H9 (cell line): ENCODE measurements at regions not wholly inside any gene's neighbourhood (a gene's known extent, or its start where the extent isn't known, plus 50 kb on each side); places are given as distances from the start of the nearest gene placed in this dataset.

Source experiments
- DNase-seq: peaks from one replicate; pipeline ENCODE4 v3.0.0-alpha.2; 2017
- H2AFZ ChIP-seq: one replicate; pipeline ENCODE4 v1.6.1; 2013; ENCODE audit warnings: mild to moderate bottlenecking, low read length, control low read depth, moderate library complexity
- H2AK5ac ChIP-seq: 2 replicates; pipeline ENCODE4 v1.6.1; 2013; ENCODE audit warnings: low read length, control low read depth, mixed read lengths; ENCODE audit not compliant: insufficient read length
- H2BK120ac ChIP-seq: one replicate; pipeline ENCODE4 v1.6.1; 2013; ENCODE audit warnings: low read depth, mild to moderate bottlenecking, low read length, control low read depth, inconsistent platforms; ENCODE audit not compliant: poor library complexity, severe bottlenecking
- H2BK12ac ChIP-seq: 2 replicates; pipeline ENCODE4 v1.6.1; 2013; ENCODE audit warnings: low read length, control low read depth, mixed read lengths, low read depth; ENCODE audit not compliant: insufficient read length
- H2BK15ac ChIP-seq: 2 replicates; pipeline ENCODE4 v1.6.1; 2013; ENCODE audit warnings: low read depth, low read length, control low read depth
- H2BK20ac ChIP-seq: one replicate; pipeline ENCODE4 v1.6.1; 2013; ENCODE audit warnings: low read depth, mild to moderate bottlenecking, low read length, control low read depth, inconsistent platforms; ENCODE audit not compliant: poor library complexity, severe bottlenecking
- H2BK5ac ChIP-seq: 2 replicates; pipeline ENCODE4 v1.6.1; 2013; ENCODE audit warnings: low read length, control low read depth, mixed read lengths; ENCODE audit not compliant: insufficient read length
- H3K14ac ChIP-seq: 2 replicates; pipeline ENCODE4 v1.6.1; 2013; ENCODE audit warnings: low read length, control low read depth; ENCODE audit not compliant: insufficient read depth
- H3K18ac ChIP-seq: 2 replicates; pipeline ENCODE4 v1.6.1; 2013; ENCODE audit warnings: low read depth, mild to moderate bottlenecking, mixed read lengths, low read length, control low read depth; ENCODE audit not compliant: insufficient read length
- H3K23ac ChIP-seq: 2 replicates; pipeline ENCODE4 v1.6.1; 2013; ENCODE audit warnings: low read length, control low read depth, mixed read lengths, low read depth; ENCODE audit not compliant: insufficient read length
- H3K23me2 ChIP-seq: 2 replicates; pipeline ENCODE4 v1.6.1; 2013; ENCODE audit warnings: low read depth, mild to moderate bottlenecking, mixed read lengths, low read length, control low read depth; ENCODE audit not compliant: insufficient read length, poor library complexity, severe bottlenecking
- H3K27ac ChIP-seq: 2 replicates; pipeline ENCODE4 v1.5.1; 2013; ENCODE audit warnings: low read length, control low read depth, mixed read lengths, low read depth; ENCODE audit not compliant: insufficient read length
- H3K27me3 ChIP-seq: 2 replicates; pipeline ENCODE4 v1.6.1; 2013; ENCODE audit warnings: low read length, control low read depth, inconsistent platforms; ENCODE audit not compliant: insufficient read depth
- H3K4ac ChIP-seq: 2 replicates; pipeline ENCODE4 v1.6.1; 2013; ENCODE audit warnings: low read depth, mild to moderate bottlenecking, control low read depth, inconsistent platforms, low read length, moderate library complexity
- H3K4me1 ChIP-seq: 2 replicates; pipeline ENCODE4 v1.6.1; 2013; ENCODE audit warnings: low read length, control low read depth, inconsistent platforms; ENCODE audit not compliant: insufficient read depth
- H3K4me2 ChIP-seq: 2 replicates; pipeline ENCODE4 v1.6.1; 2013; ENCODE audit warnings: low read length, control low read depth, mixed read lengths; ENCODE audit not compliant: insufficient read length, insufficient read depth
- H3K56ac ChIP-seq: 2 replicates; pipeline ENCODE4 v1.6.1; 2013; ENCODE audit warnings: low read depth, mild to moderate bottlenecking, mixed read lengths, low read length, control low read depth; ENCODE audit not compliant: insufficient read length
- H3K79me1 ChIP-seq: 2 replicates; pipeline ENCODE4 v1.6.1; 2013; ENCODE audit warnings: low read depth, mild to moderate bottlenecking, moderate library complexity, low read length, control low read depth, inconsistent platforms; ENCODE audit not compliant: insufficient read depth, poor library complexity, severe bottlenecking
- H3K79me2 ChIP-seq: 2 replicates; pipeline ENCODE4 v1.6.1; 2013; ENCODE audit warnings: low read length, control low read depth, inconsistent platforms; ENCODE audit not compliant: insufficient read depth
- H3K9ac ChIP-seq: 2 replicates; pipeline ENCODE4 v1.6.1; 2013; ENCODE audit warnings: low read length, control low read depth, mixed read lengths; ENCODE audit not compliant: insufficient read length; ENCODE audit errors: extremely low read depth
- H3K9me3 ChIP-seq: one replicate; pipeline ENCODE4 v1.6.1; 2013; ENCODE audit warnings: low read depth, low read length, inconsistent platforms; ENCODE audit not compliant: control insufficient read depth
- H3T11ph ChIP-seq: one replicate; pipeline ENCODE4 v1.6.1; 2013; ENCODE audit warnings: mild to moderate bottlenecking, low read length, control low read depth, inconsistent platforms
- H4K20me1 ChIP-seq: one replicate; pipeline ENCODE4 v1.6.1; 2013; ENCODE audit not compliant: control insufficient read depth, insufficient read length, insufficient read depth
- H4K5ac ChIP-seq: 2 replicates; pipeline ENCODE4 v1.6.1; 2013; ENCODE audit warnings: low read depth, mild to moderate bottlenecking, mixed read lengths, low read length, control low read depth; ENCODE audit not compliant: insufficient read length
- H4K8ac ChIP-seq: replicated peaks from 2 replicates; pipeline ENCODE4 v1.6.1; 2013; ENCODE audit warnings: low read length, control low read depth, mixed read lengths, low read depth; ENCODE audit not compliant: insufficient read length
- H4K91ac ChIP-seq: 2 replicates; pipeline ENCODE4 v1.6.1; 2013; ENCODE audit warnings: low read depth, mild to moderate bottlenecking, moderate library complexity, mixed read lengths, low read length, control low read depth; ENCODE audit not compliant: insufficient read length
- H3K27ac Mint-ChIP-seq, 3 experiments: 2 replicates in 2 of 3; 3 replicates in 1 of 3; pipeline ENCODE4 v1.8.0; 2020 to 2021; ENCODE audit warnings: mixed read lengths in 3 of 3, mild to moderate bottlenecking in 1 of 3, moderate library complexity in 1 of 3
- H3K27me3 Mint-ChIP-seq: 2 replicates; pipeline ENCODE4 v1.8.0; 2021; ENCODE audit warnings: low read depth, mild to moderate bottlenecking, moderate library complexity, mixed read lengths
- H3K36me3 Mint-ChIP-seq, 3 experiments: 2 replicates in 2 of 3; 3 replicates in 1 of 3; pipeline ENCODE4 v1.8.0; 2020 to 2021; ENCODE audit warnings: low read depth in 3 of 3, mixed read lengths in 3 of 3; ENCODE audit not compliant: insufficient read depth in 1 of 3
- H3K4me1 Mint-ChIP-seq, 2 experiments: 2 replicates each; pipeline ENCODE4 v1.8.0; 2020; ENCODE audit warnings: mixed read lengths in 2 of 2
- H3K4me3 Mint-ChIP-seq, 2 experiments: 2 replicates in 1 of 2; 3 replicates in 1 of 2; pipeline ENCODE4 v1.8.0; 2020 to 2021; ENCODE audit warnings: mild to moderate bottlenecking in 2 of 2, mixed read lengths in 2 of 2, moderate library complexity in 1 of 2
- H3K9me3 Mint-ChIP-seq, 2 experiments: 2 replicates in 1 of 2; 3 replicates in 1 of 2; pipeline ENCODE4 v1.8.0; 2020; ENCODE audit warnings: mild to moderate bottlenecking in 2 of 2, mixed read lengths in 2 of 2, moderate library complexity in 1 of 2
- WGBS: extraction: QIAGEN DNeasy Blood & Tissue Kit; methylation state at CpG from one replicate; pipeline ENCODE4 v1.1.7; 2013; ENCODE audit warnings: missing lambda C conversion rate, low lambda C conversion rate, mixed read lengths; ENCODE audit not compliant: insufficient read length; ENCODE audit errors: extremely low coverage; 5-methylcytosine and 5-hydroxymethylcytosine counted together
- TF ChIP-seq, protein P1 (sequence below): fragments of 200-600 bp; sonication (generic); conservative IDR thresholded peaks from 3 replicates; pipeline ENCODE4 v1.8.0; 2021; ENCODE audit warnings: antibody characterized with exemption, mild to moderate bottlenecking

DNA sequence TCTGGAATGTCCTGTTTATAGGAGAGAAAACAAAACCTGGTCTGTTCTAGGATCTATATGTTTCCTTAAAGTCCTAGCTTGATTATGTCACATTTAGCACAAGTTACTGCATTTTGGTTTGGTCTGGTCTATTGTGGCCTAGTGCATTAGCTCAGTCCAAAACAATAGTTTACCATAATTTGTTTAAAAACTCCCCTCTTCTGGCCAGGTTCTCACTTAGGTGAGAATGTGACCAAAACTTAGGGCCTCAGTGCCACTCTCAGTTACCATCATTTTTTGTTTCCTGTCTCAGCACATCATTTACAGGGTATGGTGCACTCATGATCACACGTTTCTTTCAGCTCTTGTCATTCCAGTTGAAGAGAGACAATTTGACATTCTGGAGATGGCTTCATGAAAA is 378.5 kb downstream of the KLHL4 start:
- Histone ChIP-seq H3K23me2 (no peaks in the 10 kb centered on the region), H3K4me2 (no peak overlapping the region)
- TF ChIP-seq, protein P1, sequence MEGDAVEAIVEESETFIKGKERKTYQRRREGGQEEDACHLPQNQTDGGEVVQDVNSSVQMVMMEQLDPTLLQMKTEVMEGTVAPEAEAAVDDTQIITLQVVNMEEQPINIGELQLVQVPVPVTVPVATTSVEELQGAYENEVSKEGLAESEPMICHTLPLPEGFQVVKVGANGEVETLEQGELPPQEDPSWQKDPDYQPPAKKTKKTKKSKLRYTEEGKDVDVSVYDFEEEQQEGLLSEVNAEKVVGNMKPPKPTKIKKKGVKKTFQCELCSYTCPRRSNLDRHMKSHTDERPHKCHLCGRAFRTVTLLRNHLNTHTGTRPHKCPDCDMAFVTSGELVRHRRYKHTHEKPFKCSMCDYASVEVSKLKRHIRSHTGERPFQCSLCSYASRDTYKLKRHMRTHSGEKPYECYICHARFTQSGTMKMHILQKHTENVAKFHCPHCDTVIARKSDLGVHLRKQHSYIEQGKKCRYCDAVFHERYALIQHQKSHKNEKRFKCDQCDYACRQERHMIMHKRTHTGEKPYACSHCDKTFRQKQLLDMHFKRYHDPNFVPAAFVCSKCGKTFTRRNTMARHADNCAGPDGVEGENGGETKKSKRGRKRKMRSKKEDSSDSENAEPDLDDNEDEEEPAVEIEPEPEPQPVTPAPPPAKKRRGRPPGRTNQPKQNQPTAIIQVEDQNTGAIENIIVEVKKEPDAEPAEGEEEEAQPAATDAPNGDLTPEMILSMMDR = no peak

More for the DNA sequence above, 378.5 kb downstream of the KLHL4 start:
- H3K4me3 Mint-ChIP-seq = no peak overlapping the region
- H3K79me1 ChIP-seq = no peaks in the 10 kb centered on the region
- no peak overlapping the region for H3K23ac ChIP-seq
- H3K14ac ChIP-seq = no peak overlapping the region
- H3K9me3 ChIP-seq = no peaks in the 10 kb centered on the region
- H3K9me3 Mint-ChIP-seq = peaks cover 0 to 2% of the 10 kb centered on the region in 2 experiments; a peak in 2 of 5 replicates
- H2BK5ac ChIP-seq = no peak overlapping the region
- H3K4me1 Mint-ChIP-seq = peaks cover 2 to 4% of the 10 kb centered on the region in 2 experiments
- H3K9ac ChIP-seq = no peak overlapping the region
- H3K27me3 Mint-ChIP-seq = no peaks in the 10 kb centered on the region
- H3K36me3 Mint-ChIP-seq = peaks cover 2 to 5% (median 3%) of the 10 kb centered on the region in 3 experiments
- no peak overlapping the region for H3K27ac ChIP-seq
- no peak overlapping the region for H4K8ac ChIP-seq
- no peak overlapping the region for H3K4ac ChIP-seq
- no peak overlapping the region for H3K18ac ChIP-seq
- no peaks in the 10 kb centered on the region for H3K79me2 ChIP-seq
- H3K27ac Mint-ChIP-seq = no peak overlapping the region
- no peak overlapping the region for H2BK15ac ChIP-seq
- no peak for DNase-seq
- H3K56ac ChIP-seq = no peak overlapping the region
- no peak overlapping the region for H2BK20ac ChIP-seq
- H3T11ph ChIP-seq = no peak overlapping the region
- no peak overlapping the region for H2AFZ ChIP-seq
- no CpG with 5 or more reads among the region's 1 CpG for WGBS
- no peak overlapping the region for H2AK5ac ChIP-seq
- H4K91ac ChIP-seq = no peak overlapping the region
- no peak overlapping the region for H2BK12ac ChIP-seq
- H3K4me1 ChIP-seq = no peaks in the 10 kb centered on the region
- H3K27me3 ChIP-seq = no peaks in the 10 kb centered on the region
- H4K20me1 ChIP-seq = no peaks in the 10 kb centered on the region
- H2BK120ac ChIP-seq = no peak overlapping the region
- no peak overlapping the region for H4K5ac ChIP-seq
